ENCODE measurements at regions not wholly inside any gene's neighbourhood (a gene's known extent, or its start where the extent isn't known, plus 50 kb on each side); places are given as distances from the start of the nearest gene placed in this dataset.
"Not testable (repeated sequence)": the region's sequence is repeated elsewhere in the genome, so short reads cannot be mapped to it uniquely, and the experiment has no call there.

- WGBS, 2 donors (ENCODE audit: low coverage in 1 of 2) = 78 to 81% methylated on average over 17 to 21 of the region's 26 CpGs
- H3K27me3 ChIP-seq = peaks cover 34% of the 10 kb centered on the region
- no peak for ATAC-seq
Observed at GRCh38 chr6:169918954-169919549, 167.6 kb downstream of the ERMARD start.

GRCh38 chr6:169918239-169918953 lies 167.0 kb downstream of the ERMARD start:
- H3K36me3 ChIP-seq = no peaks in the 10 kb centered on the region
- H3K27me3 ChIP-seq = peaks cover 34% of the 10 kb centered on the region
- no peak overlapping the region for H3K27ac ChIP-seq
- TF ChIP-seq POLR2AphosphoS5 (IDR thresholded peaks at IDR 0.05) = no peak
- TF ChIP-seq EP300 (IDR thresholded peaks at IDR 0.05) = no peak
- TF ChIP-seq POLR2A (IDR thresholded peaks at IDR 0.05) = no peak
- TF ChIP-seq CTCF (IDR thresholded peaks at IDR 0.05) = no peak
- WGBS, 2 donors (ENCODE audit: low coverage in 1 of 2) = 67 to 85% methylated on average over 10 to 14 of the region's 21 CpGs
- no peak overlapping the region for H3K4me3 ChIP-seq
- H3K4me1 ChIP-seq = no peaks in the 10 kb centered on the region
- no peaks in the 10 kb centered on the region for H3K9me3 ChIP-seq
- ATAC-seq = no peak

More at GRCh38 chr6:169918954-169919549, 167.6 kb downstream of the ERMARD start:
- no peak for TF ChIP-seq EP300 (IDR thresholded peaks at IDR 0.05)
- TF ChIP-seq POLR2AphosphoS5 (IDR thresholded peaks at IDR 0.05) = no peak
- no peak for TF ChIP-seq CTCF (IDR thresholded peaks at IDR 0.05)
- TF ChIP-seq POLR2A (IDR thresholded peaks at IDR 0.05) = no peak
- Histone ChIP-seq H3K9me3 (no peaks in the 10 kb centered on the region), H3K36me3 (no peaks in the 10 kb centered on the region), H3K4me1 (no peaks in the 10 kb centered on the region), H3K4me3 (no peak overlapping the region), H3K27ac (no peak overlapping the region)

- no peak for ATAC-seq
- Histone ChIP-seq H3K36me3 (no peaks in the 10 kb centered on the region), H3K4me1 (no peaks in the 10 kb centered on the region), H3K9me3 (no peaks in the 10 kb centered on the region), H3K27ac (no peak overlapping the region), H3K27me3 (peaks cover 29% of the 10 kb centered on the region), H3K4me3 (no peak overlapping the region)
- WGBS, 2 donors (ENCODE audit: low coverage in 1 of 2) = 88 to 100% methylated on average over 1 to 2 of the region's 3 CpGs
- TF ChIP-seq POLR2AphosphoS5 (IDR thresholded peaks at IDR 0.05) (no peak), CTCF (IDR thresholded peaks at IDR 0.05) (no peak), POLR2A (IDR thresholded peaks at IDR 0.05) (no peak), EP300 (IDR thresholded peaks at IDR 0.05) (no peak)
Observed at GRCh38 chr6:169917153-169917552, 165.7 kb downstream of the ERMARD start.

GRCh38 chr6:169915769-169916550 lies 164.5 kb downstream of the ERMARD start:
- H3K27me3 ChIP-seq = peaks cover 25% of the 10 kb centered on the region
- no peak overlapping the region for H3K4me3 ChIP-seq
- ATAC-seq = peak; percentile 34
- no peak overlapping the region for H3K27ac ChIP-seq
- H3K36me3 ChIP-seq = no peaks in the 10 kb centered on the region
- H3K9me3 ChIP-seq = no peaks in the 10 kb centered on the region
- TF ChIP-seq POLR2AphosphoS5 (IDR thresholded peaks at IDR 0.05) (no peak), POLR2A (IDR thresholded peaks at IDR 0.05) (no peak), CTCF (IDR thresholded peaks at IDR 0.05) (no peak), EP300 (IDR thresholded peaks at IDR 0.05) (no peak)
- no peaks in the 10 kb centered on the region for H3K4me1 ChIP-seq
- WGBS, 2 donors (ENCODE audit: low coverage in 1 of 2) = 58 to 69% methylated on average over 6 to 15 of the region's 22 CpGs

GRCh38 chr6:169913745-169914144 lies 162.3 kb downstream of the ERMARD start:
- H3K27me3 ChIP-seq = peaks cover 18% of the 10 kb centered on the region
- H3K36me3 ChIP-seq, ATAC-seq, H3K9me3 ChIP-seq, H3K4me3 ChIP-seq, H3K4me1 ChIP-seq, H3K27ac ChIP-seq: not testable (repeated sequence)
- WGBS, 2 donors (ENCODE audit: low coverage in 1 of 2) = 89 to 100% methylated on average over 2 to 3 of the region's 3 CpGs

Measured in gastroesophageal sphincter (tissue), 4 donors.